ENCODE measurements at regions not wholly inside any gene's neighbourhood (a gene's known extent, or its start where the extent isn't known, plus 50 kb on each side); places are given as distances from the start of the nearest gene placed in this dataset.

DNA sequence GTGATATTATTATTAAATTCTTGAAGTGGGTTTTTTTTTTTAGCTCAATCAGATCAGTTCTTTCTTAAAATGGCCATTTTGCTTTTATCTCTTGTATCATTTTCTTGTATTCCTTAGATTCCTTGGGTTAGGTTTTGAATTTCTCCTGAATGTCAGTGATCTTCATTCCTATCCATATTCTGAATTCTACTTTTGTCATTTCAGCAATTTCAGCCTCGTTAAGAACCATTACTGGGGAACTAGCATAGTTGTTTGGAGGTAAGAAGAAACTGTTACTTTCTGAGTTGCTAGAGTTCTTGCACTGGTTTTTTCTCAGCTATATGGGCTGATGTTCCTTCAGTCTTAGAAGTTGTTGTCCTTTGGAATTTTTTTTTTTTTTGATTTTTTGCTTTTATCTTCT lies 293.1 kb downstream of the MAP2K4 start:
- TF ChIP-seq CTCF (IDR thresholded peaks at IDR 0.05) (no peak), PBX3 (IDR thresholded peaks at IDR 0.05) (no peak), MAX (IDR thresholded peaks at IDR 0.05; ENCODE audit: low read depth) (no peak), MXI1 (IDR thresholded peaks at IDR 0.05; ENCODE audit: low read depth, low read length) (no peak), RXRA (IDR thresholded peaks at IDR 0.05; ENCODE audit: borderline replicate concordance, low read depth) (no peak), FOXM1 (IDR thresholded peaks at IDR 0.05; ENCODE audit: low read depth) (no peak), POLR2AphosphoS5 (IDR thresholded peaks at IDR 0.05; ENCODE audit: low read depth, low read length) (no peak), GATA2 (CRISPR knock-in tag; IDR thresholded peaks at IDR 0.05) (no peak), RCOR1 (IDR thresholded peaks at IDR 0.05; ENCODE audit: low read length) (no peak), CHD2 (IDR thresholded peaks at IDR 0.05; ENCODE audit: low read length, partially characterized antibody) (no peak), ELF1 (IDR thresholded peaks at IDR 0.05) (no peak)

All from SK-N-SH (cell line).